Activated CD4-positive, alpha-beta T cell treated with anti-CD3 and anti-CD28 coated beads, Interleukin-2, amount 50 U/mL, for 24 hours (primary cell): ENCODE measurements at regions not wholly inside any gene's neighbourhood (a gene's known extent, or its start where the extent isn't known, plus 50 kb on each side); places are given as distances from the start of the nearest gene placed in this dataset.

Experiments used
- DNase-seq, 2 donors: peaks; one replicate each; pipeline ENCODE4 v3.0.0-alpha.2; 2020; ENCODE audit warnings: low read depth in 1 of 2, low spot score in 1 of 2

DNA sequence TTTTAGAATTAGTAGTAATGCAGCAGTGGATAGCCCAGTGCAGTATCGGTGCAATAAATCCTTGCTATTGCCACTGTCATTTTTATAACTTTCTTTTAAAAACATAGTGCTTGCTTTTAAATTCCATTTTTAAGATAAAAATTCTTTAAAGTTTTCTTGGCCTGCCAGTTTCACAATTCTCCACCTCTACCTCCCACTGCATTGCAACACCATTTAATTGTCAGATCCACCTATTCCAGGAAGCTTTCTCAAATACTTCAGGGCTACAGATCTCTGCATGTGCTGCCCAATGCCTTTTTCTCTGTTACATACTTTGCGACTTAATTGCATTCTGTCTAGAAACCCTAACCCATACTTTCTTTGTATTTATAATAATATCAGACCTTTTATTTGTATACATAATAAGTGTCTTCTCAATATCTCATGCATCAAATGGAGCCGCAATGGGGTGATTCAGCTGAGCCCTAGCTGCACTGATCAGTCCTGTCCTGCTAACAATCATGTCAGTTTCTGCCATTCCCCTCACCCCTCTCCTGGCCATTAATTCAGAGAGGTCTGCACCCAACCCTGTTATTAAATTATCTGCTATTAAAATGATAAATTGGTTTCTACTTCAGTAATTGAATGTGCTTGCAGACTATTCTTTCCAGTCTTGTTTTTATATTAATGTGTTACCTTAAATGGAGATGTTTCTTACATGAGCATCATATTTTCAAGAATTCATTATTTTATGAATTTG is 193.1 kb downstream of the SLIT2 start:
- no peak for DNase-seq

DNA sequence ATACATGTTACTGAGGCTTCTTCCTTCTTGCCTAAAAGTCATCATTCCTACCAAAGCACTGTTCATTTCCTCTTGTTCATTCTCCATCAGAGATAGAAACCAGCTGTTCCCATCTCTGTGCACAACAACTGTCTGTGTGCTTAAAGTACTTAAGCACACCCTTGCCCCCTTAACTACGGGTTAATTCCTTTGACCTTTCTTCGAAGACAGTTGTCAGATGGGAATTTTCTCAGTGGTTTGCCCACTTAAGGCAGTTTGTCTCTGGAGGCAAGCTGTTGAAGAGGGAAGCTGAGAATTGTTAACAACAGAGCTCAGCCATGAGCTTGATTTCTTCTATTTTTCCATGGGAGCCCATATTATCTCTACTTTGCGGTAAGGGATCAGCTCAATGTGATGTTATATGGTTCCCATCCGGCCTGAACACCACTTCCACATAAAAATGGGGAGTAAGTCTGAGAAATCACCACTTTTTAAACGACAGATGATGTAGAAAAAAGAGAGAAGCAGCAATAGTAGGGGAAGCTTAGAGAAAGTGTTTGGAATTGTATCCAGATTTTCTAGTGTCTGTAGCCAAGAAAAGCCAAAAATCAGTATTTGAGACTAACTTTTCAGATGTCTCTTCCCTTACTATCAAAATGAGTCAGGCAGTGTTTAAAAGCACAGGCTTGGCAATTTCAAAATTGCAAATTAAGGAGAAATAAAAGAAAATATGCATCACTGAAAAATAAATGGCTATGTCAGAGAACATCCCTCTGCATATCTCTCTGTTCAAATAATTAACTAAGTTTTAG is 194.4 kb downstream of the SLIT2 start:
- DNase-seq = no peak

DNA sequence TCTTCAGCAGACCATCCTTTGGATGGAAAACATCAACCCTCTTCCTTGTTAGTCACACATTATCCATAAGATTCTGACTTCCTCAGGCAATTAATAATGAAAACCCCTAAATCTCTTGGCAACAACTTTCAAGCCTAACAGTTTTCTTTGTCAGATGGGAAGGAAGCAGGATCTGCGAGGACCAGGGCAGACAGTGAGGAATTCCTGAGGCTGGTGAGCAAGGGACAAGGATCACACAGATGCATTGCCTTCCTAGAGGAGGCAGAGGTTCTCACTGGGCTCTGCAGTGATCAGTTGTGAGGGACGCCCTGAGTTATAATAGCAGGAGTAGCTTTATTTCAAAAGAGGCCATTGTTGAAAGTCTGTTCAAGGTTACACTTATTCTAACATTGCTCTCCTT is 195.4 kb downstream of the SLIT2 start:
- DNase-seq = no peak

DNA sequence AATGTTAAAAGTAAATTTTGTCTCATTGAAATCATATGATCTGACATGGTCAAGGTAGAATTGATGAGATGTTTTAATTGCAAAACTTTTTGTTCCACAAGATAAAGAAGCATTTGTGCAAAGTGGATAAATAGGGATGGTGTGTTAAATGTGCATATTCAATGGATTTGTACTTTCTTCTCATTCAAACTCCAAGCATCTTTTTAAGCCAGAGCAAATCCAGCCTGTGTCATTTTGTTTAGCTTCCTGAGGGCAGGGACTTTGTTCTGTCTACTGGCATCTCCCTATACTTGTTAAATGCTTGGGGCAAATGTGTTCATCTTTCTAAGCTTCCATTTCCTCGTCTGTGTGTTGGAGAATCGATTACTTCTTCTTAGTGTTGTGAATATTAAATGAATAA is 200.3 kb downstream of the SLIT2 start:
- no peak for DNase-seq

DNA sequence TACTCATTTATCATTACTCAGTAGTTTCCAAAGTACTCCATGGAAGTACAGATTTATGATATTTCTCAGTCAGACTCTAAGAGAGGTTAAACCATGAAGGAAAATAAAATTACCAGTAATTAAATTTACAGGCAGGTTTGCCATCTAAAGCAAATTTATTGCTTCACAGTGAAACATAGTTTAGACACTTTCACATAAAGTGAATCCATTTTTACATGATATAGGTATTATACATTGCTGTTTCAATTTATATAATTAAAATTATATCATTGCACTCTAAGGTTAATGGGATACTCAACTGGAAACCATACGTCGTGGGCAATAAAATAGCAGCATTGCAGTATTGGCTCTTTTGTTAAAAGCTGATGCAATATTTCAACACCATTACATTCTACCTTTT is 202.8 kb downstream of the SLIT2 start:
- DNase-seq = no peak

DNA sequence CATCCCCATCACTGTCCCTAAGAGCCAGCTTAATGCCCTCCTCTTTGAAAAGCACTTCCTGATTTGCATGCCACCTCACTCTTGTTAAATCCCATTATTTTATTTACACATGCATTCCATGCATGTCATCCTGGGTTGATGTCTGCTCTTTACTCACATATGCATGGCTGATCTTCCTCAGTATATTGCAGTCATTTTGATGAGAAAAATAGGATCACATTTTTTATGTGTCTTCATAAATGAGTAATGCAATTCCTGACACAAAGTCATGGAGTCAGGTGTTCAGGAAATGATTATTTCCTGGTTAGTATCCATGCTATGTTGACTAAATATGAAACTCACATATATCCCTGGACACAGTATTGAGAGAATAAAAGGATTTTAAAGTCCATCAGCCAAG is 204.7 kb downstream of the SLIT2 start:
- no peak for DNase-seq

DNA sequence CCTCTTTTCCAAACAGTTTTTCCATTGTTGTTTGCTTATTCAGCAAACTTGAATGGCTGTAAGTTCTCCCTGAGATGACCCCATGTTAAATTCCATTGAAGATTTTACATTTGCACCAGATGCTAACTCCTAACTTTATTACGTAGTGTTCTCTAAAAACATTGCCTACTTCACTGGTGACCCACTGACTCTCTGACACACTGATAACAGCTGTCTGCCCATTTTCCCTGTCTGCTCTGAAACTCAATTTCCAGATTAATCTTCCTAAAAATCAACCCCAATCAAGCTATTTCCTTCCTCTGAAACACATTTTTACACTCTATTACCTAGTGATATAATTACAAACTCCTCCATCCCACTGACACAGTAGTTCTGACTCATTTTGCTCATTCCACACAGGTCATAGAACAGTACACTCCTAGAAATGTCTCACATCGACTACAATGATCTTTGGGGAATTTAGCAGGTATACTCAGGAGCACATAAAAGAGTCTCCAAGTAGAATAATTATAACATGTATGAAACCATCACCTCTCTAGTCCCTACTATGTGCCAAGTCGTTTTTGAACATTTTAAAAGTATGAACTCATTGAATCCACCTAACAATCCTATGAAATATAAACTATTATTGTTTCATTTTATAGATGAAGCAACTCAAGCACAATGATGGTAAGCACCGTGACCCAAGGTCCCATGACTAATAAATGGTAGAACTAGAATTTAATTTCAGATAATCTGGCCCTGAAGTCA is 210.9 kb downstream of the SLIT2 start:
- DNase-seq = no peak

DNA sequence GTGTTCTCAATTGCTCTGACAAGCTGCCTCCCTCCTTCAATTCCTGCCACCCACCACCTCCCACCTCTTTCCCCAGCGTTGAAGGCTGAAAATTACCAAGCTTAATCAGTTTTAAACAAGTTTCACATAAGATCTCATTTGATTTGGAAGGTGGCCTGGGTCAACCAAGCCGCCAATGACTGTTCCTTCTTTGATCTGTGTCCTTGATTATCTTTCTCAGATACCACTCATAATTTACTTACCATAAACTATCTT is 211.4 kb downstream of the SLIT2 start:
- no peak for DNase-seq

DNA sequence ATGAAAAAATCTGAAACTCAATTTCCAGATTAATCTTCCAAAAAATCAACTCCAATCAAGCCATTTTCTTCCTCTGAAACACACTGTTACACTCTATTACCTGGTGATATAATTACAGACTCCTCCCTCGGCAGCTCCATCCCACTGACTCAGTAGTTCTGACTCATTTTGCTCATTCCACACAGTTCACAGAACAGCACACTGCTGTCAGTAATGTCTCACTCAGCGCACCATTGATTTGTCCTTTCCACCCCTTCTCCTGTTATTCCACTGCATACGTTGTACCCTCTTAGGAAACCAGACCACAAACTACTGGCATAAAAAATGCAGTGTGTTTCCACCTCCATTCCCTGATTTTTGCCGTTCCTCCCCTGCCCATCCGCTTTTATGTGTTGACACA is 212.7 kb downstream of the SLIT2 start:
- no peak for DNase-seq

DNA sequence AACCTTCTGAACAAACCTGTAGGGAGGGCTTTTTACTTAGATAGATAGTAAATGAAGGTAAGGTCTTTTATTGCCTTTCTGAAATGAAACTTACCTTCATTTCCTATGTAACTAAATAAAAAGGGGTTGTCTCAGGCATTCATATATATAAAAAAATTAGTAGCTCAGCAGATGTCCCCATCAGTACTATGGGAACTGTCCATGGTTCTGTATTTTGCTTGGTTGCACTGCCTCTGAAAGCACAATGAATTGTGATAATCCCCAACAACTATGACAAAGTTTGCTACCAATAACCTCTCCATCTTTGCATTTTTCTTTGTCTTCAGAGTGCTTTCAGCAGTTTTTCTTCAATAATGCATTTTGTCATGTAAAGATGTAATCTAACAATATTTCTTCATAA is 222.4 kb downstream of the SLIT2 start:
- no peak for DNase-seq

DNA sequence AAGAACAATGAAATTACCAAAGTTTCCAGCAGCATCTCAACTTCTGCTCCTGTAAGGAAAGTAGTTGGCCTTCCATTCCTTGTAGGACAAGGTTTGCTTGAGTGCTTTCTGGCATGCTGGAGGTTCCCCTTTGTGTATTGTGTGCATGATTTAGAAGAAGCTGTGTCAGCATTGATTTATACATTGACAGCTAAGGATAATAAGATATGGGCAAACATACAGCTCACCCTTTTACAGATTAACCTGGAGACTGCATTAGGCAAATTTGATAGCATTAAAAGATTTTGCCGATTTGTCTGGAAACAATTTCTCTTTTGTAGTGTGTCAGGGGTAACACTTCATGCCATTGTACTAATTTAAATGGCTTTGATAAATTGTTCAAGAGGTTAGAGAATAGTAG is 221.8 kb upstream of the PACRGL start:
- no peak for DNase-seq

DNA sequence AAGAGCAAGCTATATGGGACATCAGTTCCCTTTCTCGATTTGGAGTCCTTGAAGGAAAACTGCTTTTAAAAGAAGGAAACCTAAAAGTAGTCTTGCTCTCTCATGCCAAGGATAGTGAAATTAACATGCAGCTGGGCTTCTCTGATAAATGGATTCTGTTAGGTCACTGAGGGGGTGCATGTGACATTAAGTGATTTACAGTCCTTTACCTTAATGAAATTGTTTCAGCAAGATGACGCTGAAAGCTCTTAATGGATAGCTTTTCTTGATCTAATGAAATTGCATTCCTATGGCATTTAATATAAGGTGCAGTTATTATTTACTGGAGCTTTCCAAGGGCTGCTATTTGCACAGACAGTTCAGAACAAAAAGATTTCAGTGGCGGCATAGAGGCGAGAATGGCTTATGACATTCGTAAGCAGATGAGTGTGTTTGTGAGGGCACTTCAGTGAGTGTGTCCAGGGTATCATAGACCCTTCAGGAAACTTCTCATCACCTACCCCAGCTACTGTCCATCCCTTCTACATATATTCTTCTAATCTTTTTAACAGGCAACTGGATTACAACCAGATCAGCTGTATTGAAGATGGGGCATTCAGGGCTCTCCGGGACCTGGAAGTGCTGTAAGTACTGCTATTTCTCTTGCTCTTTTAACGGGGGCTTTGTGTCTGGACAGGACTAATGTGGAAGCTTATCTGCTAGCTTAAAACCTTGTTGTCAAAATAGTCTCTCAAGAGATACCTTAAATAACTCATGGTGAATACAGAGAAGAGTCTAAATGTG is 219.9 kb upstream of the PACRGL start:
- DNase-seq = no peak

DNA sequence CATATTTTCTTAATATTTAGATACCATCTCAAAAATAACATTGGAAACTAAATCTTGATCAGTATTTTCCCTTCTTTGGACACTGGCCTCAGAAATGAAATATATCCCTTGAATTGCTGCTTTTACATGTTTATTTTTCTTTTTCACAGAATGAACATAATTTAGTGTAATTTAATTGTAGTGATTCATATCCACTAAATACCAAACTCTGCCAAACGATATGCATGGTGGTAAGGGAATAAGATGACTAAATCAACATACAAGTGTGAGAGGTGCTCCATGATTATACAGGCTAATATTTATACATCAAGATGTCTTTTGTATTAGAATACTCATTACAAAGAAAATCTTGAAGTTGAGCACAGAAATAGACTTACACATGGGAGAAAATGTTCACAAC is 216.8 kb upstream of the PACRGL start:
- DNase-seq = no peak

DNA sequence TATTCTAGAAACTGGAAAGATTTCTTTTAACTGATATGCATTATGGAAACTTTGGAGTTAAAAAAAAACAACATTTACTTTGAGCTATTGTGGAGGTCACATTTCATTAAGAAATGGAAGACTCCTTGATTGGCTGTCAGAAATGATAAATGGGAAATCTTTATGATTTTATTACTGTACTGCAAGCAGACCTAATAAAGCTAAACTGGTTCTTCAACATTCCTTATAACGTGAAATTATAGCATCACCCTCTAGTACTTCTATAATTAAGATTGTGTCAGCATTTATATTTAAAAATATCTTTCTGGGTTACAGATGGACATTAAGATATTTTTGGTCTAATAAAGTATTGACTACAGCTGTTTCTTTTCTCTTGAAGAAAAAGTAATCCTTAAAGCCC is 213.8 kb upstream of the PACRGL start:
- DNase-seq = no peak

DNA sequence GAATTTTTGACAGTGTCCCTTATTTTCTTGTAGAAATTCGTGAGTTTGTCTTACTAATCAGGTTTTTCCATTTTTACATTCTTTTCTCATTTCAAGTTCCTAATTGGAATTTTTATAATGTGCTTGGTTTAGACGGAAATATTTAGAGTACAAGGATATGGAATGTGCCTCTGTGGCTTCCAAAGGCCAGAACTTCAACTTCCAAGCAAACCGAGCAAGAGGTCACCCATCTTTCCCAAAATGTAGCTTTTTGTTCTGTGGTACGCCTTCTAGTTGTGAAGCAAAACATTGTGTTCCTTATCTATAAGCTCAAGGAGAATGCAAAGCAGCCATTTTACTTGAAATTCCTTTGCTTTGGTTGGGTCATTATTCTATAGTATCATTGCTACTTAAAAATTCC is 212.8 kb upstream of the PACRGL start:
- DNase-seq = no peak

DNA sequence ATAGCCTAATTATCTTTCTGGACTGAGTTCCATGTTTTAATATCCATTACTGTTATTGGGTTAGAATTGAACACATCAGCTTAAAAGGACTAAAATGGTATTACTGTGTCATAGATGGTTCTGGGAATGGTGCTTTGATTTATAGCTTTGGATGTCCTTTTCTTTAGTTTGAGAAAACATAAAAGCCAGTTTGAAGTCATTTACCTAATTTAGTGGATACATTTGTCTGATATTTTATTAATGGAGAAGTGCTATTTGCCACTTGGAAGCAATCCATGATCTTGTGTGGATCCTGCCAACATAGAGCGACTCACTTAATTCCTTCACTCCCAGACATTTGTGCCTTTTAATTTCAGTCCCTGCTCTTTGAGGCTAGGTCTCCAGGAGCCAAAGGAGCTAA is 212.4 kb upstream of the PACRGL start:
- no peak for DNase-seq

DNA sequence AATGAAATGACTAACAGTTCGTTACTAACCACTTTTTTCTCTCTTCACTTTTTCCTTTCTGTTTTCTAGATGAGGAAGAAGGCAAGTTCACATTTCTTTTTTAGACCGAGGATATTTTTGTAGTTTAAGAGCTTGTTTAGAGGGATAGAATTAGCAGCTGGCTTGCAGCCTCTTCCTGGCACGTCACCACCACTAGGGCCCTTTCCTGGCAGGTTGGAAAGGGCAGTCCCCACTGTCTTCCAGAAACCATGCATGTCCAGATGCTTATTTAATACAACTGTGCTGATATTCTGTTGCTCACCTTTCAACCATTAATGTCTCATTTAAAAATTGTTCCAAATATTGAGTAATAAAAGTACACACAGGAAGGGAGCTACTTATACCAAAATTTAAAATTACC is 209.5 kb upstream of the PACRGL start:
- no peak for DNase-seq

DNA sequence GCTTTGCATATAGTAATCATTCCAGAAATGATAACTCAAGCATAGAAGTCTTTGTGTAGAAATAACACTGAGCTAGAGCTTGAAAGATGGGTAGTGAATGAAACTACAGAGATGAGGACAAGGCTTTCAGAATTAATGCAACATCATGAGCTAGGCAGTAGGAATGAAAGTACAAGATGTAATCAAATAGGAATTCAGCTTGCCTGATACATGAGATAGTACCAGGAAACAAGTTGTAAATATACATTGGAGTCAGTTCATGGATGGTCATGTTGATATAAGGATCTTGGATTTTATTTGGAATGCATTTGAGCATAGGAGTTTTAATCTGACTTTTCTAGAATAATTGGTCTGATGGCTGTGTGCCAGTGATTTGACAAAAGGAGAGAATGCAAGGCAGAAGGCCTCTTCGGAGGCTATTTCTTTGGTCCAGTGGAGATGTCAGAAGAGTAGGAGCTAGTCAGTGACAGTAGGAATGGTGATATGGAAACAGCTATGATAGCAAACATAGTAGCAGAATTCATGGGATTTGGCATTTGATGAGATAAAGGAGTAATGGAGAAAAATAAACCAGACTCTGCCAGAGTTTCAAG is 206.4 kb upstream of the PACRGL start:
- DNase-seq = no peak

DNA sequence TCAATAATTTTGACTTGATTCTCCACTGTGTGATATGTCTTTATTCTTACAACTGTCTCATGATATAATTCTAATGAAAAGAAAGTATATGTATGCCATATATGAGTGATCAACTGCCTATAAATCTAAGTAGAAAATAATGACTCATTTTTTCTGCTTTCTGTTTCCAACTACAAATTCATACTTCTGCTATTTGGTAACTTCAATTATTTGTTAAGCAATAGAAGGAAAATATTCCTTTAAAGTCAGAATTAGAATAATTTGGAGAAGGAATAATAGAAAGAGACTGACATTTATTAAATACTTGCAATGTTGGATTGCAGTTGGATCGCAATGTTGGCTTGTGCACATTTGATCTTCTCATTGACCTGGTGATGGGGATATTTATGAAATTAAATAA is 204.2 kb upstream of the PACRGL start:
- DNase-seq = no peak

DNA sequence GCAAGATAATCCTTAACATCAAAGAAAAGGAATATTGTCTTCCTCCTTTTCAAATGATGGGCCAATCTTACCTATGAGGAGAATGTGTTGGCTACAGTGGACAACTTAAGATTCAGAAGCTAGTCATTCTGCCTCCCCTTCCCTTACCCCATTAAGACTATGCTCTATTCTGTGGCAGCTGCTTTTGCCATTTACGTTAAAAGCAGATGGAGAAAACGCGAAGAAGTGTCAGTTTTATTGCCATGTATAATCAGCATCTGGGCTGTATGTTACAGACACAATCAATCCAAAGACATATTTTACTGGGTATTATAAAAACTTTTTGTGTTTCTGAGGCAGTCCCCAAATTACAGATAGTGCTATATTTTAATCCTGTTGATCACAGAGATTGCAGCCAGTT is 196.1 kb upstream of the PACRGL start:
- DNase-seq = no peak

DNA sequence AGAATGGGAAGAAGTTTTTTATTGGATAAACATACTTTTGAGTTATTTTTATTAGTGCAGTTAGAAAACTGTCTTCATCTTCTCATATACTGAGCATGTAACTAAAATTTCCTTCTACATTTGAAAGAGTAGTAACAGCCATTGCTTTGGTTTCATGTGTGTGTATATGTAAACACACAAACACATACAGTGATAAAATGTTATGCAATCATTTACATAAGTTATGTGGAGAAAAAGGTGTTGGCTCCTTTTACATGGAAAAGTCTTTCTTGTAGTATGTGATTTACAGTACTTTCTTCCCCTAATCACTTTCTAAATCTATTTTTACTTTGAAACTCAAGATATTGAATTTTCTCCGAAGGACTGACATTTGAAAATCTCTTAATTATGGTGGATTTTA is 194.3 kb upstream of the PACRGL start:
- no peak for DNase-seq
